CD4-positive, alpha-beta T cell treated with Interleukin-15 for 4 hours (primary cell): ENCODE measurements at regions not wholly inside any gene's neighbourhood (a gene's known extent, or its start where the extent isn't known, plus 50 kb on each side); places are given as distances from the start of the nearest gene placed in this dataset.

Source experiments
- DNase-seq: peaks from one replicate; pipeline ENCODE4 v3.0.0-alpha.2; 2020; ENCODE audit warnings: low spot score

DNA sequence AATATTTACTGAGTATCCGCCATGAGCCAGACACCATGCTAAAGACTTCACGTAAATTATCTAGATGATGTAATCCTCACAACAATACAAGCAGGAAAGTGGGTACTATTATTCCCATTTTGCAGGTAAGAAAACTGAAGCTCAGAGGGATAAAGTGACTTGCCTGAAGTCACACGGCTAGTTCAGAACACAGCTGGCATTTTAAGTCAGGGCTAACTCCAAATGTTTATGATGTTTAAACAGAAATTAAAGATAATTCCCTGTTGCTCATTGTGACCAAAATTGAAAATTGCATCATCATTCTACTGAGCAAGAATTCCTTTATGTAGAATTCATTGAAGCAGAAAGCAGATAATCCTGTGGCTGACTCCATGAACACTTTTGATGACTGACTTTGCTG is 71.3 kb upstream of the STXBP5 start:
- no peak for DNase-seq

DNA sequence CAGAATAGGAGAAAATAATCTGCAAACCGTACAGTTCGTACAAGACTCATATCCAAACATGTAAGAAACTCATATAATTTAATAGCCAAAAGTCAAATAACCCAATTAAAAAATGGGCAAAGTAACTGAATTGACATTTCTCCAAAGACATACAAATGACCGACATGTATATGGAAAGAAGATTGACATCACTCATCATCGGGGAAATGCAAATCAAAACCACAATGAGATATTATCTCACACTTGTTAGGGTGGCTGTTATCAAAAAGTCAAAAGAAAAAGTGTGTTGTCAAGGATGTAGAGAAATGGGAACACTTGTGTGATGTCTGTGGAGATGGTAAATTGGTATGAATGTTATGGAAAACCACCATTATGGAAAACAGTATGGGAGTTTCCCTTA is 70.5 kb upstream of the STXBP5 start:
- DNase-seq = no peak

DNA sequence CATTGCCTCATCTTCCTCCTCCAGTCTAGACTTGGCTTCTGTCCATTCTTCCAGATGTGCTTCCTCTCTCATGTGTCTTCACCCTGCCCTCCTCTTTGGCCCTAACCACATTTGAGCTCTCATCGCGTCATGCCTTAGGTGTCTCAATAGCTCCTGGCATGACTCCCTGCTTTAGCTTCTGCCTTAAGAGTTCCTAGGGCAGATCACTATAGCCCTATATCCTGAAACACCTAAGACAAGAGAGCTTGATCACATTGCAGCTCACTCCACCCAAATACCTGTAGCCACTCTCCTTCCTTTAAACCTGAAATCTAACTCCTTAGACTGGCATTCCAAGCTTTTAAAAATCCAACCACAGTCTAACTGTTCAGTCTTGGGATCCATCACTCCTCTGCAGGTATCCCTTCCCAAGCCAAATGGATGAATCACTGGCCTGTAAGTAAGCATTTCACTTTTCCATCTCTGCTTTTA is 69.0 kb upstream of the STXBP5 start:
- DNase-seq = no peak

DNA sequence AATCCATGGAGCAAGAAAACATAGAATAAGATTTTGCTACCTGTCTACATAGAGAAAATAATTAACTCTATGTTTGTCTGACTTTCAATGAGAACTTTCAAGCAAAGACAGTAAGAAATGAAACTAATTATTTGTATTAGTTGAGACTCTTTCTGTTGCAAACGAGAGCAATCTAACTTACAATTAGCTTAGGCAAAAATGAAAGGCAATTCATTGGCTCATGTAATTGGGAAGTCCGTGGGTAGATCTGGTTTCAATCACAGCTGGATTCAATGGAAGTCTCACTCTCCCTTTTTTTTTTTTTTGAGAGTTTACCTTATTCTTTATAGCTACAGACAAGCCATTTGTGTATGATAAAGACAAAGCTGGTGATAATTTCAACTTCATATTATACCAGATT is 68.2 kb upstream of the STXBP5 start:
- no peak for DNase-seq

GRCh38 chr6:147137986-147138385 is 66.2 kb upstream of the STXBP5 start:
- no peak for DNase-seq

DNA sequence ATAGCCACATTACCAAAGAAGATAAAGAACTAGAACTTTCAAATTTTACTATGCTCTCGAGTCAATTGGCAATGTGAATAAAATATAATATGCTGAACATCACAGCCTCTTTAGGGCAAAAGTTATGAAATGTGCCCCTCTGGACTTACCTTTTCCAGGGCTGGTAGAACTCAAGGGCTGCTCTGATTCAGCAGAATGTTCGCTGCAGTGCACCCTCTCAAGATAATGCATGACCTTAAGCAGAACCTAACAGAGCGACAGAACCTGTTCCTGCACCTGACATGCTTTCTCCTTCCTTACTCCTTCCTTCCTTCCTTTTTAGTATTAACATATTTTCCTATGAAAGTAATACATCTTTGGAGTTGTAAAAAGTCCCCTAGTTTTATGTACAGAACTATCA is 65.4 kb upstream of the STXBP5 start:
- DNase-seq = no peak

GRCh38 chr6:147141711-147142308 is 62.4 kb upstream of the STXBP5 start:
- no peak for DNase-seq

DNA sequence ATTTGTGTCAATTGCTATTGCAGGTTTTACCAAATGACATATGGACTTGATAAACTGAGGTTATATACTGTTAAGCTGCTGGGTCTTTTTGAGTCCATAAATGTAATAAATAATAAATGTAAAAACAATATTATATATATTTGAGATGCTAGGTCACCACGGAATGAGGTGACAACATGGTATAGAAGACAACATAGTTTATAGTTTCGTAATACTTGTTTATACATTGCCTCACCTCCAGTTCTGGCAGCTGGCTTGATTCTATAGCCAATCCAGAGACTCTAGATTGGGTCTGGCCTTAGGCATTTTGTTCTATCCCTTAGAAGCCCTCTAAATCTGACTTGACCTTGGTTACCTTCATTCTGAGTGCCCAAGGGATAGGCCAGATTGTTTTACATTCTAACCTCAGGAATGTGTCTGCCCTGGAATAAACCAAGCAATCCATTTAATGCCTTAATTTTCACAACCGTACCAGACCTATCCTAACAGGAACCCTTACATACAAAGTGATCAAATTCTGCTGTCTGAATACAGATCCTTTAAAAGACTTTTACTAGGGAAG is 61.5 kb upstream of the STXBP5 start:
- no peak for DNase-seq

DNA sequence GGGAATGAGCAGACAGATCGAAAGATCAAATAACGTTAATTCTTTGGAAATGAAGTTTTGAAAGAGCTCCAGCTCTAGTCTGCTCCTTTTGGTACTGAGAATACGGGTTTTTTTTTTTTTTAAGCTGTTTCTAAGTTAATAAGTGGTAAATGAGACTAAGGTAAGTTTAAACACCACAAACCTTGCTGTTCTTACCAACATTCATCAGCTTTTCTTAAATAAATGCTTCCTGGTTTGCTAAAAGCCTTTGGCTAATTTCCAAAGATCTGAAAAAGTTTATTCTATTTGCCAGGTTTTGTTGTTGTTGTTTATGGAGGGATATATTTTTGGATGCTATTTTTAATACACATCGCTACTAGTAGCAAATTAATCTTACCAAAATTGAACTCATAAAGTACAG is 55.1 kb upstream of the STXBP5 start:
- DNase-seq = no peak

DNA sequence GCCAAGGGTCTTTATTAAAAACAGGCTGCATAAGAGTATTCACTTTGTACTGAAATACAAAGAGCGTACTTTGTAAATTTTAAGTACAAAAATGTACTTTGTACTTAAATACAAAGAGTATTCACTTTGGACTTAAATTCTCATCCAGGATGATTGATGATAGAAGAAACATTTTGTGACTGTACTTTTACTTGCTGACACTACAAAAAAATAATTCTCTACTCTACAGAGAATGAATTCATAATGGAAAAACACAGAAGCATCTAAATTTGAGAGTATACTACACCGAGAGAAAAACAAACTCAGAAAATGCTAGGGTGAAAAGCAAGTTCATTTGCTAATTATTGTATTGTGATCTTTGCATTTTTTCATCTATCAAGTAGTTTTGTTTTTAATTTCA is 54.4 kb upstream of the STXBP5 start:
- DNase-seq = no peak

- no peak for DNase-seq
Measured at GRCh38 chr6:147150293-147150692, 53.9 kb upstream of the STXBP5 start.
